ENCODE measurements at regions not wholly inside any gene's neighbourhood (a gene's known extent, or its start where the extent isn't known, plus 50 kb on each side); places are given as distances from the start of the nearest gene placed in this dataset.
"Not testable (repeated sequence)": the region's sequence is repeated elsewhere in the genome, so short reads cannot be mapped to it uniquely, and the experiment has no call there.

DNA sequence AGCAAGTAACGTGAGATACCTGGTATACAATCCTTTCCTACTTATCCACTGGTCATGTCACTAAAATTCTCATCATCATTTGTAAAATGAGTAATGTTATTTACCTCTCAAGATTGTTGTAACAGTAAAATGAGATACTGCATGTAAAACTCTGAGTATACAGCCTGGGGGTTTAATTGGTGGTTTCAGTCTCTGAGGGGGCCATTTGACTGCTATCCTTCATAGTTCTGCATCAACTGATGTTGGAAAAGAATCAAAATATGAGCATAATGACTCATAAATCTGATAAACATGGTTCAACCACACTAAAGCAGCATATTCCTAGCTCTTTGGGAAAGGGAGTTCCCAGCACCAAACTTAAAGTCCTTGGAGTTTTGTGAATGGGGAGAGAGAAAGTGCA lies 181.0 kb upstream of the GHR start:
- Mint-ChIP-seq H3K36me3 (no peaks in the 10 kb centered on the region), H3K27ac (no peak overlapping the region), H3K27me3 (peaks cover 1% of the 10 kb centered on the region), H3K4me1 (no peaks in the 10 kb centered on the region), H3K4me3 (no peak overlapping the region), H3K9me3 (peaks cover 0 to under 1% (median 0%) of the 10 kb centered on the region in 3 donors)

DNA sequence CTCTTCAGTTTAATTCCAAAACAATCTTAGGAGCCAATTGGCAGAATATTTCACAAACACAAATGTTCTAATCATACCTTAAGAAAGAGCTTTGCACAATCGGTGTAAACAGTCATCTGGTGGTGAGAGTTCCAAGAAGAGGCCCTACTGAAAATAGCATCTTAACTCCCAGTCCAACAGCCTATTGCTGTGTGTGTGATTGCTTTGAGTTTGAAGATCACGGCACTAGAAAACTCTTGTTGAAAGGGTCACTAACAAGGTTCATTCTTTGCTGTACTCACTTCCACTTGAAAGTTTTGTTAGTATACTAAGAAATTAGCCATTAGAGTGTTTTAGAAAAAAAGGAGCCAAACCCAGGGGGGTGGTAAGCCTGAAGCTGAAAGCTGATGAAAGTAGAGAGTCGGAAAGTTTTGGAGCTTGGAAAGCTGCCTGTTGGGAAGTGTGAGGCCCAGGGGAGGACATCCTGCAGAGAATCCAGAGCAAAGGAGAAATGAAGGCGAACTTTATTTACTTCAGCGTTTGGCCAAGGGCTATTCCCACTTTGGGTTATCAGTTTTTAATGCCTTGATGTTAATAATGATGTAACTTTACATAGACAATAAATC lies 180.3 kb upstream of the GHR start:
- no peaks in the 10 kb centered on the region for H3K36me3 Mint-ChIP-seq
- H3K4me3 Mint-ChIP-seq = no peak overlapping the region
- no peak overlapping the region for H3K27ac Mint-ChIP-seq
- H3K27me3 Mint-ChIP-seq = peaks cover 1% of the 10 kb centered on the region
- peaks cover 0 to 1% (median 0%) of the 10 kb centered on the region in 3 donors for H3K4me1 Mint-ChIP-seq
- peaks cover 0 to 3% (median 0%) of the 10 kb centered on the region in 3 donors for H3K9me3 Mint-ChIP-seq

GRCh38 chr5:42252306-42252705 lies 170.9 kb upstream of the GHR start:
- no peak overlapping the region for H3K4me3 Mint-ChIP-seq
- H3K27me3 Mint-ChIP-seq = no peaks in the 10 kb centered on the region
- no peaks in the 10 kb centered on the region for H3K36me3 Mint-ChIP-seq
- no peak overlapping the region for H3K27ac Mint-ChIP-seq
- H3K9me3 Mint-ChIP-seq = peaks cover 0 to 6% (median 2%) of the 10 kb centered on the region in 3 donors
- peaks cover 0 to 1% (median 0%) of the 10 kb centered on the region in 3 donors for H3K4me1 Mint-ChIP-seq

DNA sequence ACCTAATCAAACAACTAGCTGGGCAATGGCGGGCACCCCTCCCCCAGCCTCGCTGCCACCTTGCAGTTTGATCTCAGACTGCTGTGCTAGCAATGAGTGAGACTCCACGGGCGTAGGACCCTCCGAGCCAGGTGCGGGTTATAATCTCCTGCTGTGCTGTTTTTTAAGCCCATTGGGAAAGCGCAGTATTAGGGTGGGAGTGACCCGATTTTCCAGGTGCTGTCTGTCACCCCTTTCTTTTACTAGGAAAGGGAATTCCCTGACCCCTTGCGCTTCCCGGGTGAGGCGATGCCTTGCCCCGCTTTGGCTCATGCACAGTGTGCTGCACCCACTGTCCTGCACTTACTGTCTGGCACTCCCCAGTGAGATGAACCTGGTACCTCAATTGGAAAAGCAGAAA lies 163.3 kb upstream of the GHR start:
- not testable (repeated sequence) for H3K4me3 Mint-ChIP-seq, H3K36me3 Mint-ChIP-seq, H3K27me3 Mint-ChIP-seq, H3K4me1 Mint-ChIP-seq, H3K27ac Mint-ChIP-seq, H3K9me3 Mint-ChIP-seq

- peaks cover 0 to 4% (median 0%) of the 10 kb centered on the region in 3 donors for H3K9me3 Mint-ChIP-seq
- H3K4me3 Mint-ChIP-seq = no peak overlapping the region
- no peaks in the 10 kb centered on the region for H3K4me1 Mint-ChIP-seq
Measured at GRCh38 chr5:42267091-42267490, 156.1 kb upstream of the GHR start.

GRCh38 chr5:42268170-42268569 lies 155.1 kb upstream of the GHR start:
- H3K27me3 Mint-ChIP-seq, H3K36me3 Mint-ChIP-seq, H3K27ac Mint-ChIP-seq, H3K4me3 Mint-ChIP-seq, H3K9me3 Mint-ChIP-seq, H3K4me1 Mint-ChIP-seq: not testable (repeated sequence)

More at GRCh38 chr5:42267091-42267490, 156.1 kb upstream of the GHR start:
- H3K27ac Mint-ChIP-seq = no peak overlapping the region
- no peaks in the 10 kb centered on the region for H3K36me3 Mint-ChIP-seq
- H3K27me3 Mint-ChIP-seq = peaks cover 3% of the 10 kb centered on the region

DNA sequence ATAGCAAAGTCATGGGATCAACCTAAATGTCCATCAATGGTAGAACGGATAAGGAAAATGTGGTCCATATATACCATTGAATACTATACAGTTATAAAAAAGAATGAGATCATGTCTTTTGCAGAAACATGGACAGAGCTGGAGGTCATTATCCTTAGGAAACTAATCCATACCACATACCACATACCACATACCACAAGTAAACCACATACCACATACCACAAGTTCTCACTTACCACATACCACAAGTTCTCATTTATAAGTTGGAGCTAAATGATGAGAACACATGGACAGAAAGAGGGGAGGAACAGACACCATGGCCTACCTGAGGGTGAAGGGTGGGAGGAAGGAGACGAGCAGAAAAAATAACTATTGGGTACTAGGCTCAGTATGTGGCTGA lies 154.6 kb upstream of the GHR start:
- peaks cover 3% of the 10 kb centered on the region for H3K27me3 Mint-ChIP-seq
- no peak overlapping the region for H3K27ac Mint-ChIP-seq
- no peak overlapping the region for H3K4me3 Mint-ChIP-seq
- no peaks in the 10 kb centered on the region for H3K36me3 Mint-ChIP-seq
- H3K9me3 Mint-ChIP-seq = peaks cover 0 to 4% (median 0%) of the 10 kb centered on the region in 3 donors
- H3K4me1 Mint-ChIP-seq = no peaks in the 10 kb centered on the region

DNA sequence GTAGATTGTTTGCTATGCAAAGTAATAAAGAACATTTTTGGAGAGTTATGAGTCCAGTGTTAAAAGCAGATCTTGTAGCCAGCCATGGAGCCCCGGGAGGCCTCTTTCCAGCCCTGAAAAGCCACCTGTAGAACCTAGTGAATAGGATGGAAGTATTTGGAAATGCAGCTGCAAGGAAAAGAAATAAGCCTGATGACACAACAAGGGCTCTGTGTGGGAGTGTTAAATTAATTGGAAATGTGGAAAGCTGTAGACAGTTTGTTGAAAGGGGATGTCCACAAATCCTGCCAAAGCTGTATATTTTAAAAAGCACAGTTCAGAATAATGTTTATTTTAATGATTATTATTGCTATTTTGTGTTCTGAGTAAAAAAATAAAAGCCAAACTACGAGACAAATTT lies 152.5 kb upstream of the GHR start:
- no peaks in the 10 kb centered on the region for H3K4me1 Mint-ChIP-seq
- H3K36me3 Mint-ChIP-seq = no peaks in the 10 kb centered on the region
- no peak overlapping the region for H3K4me3 Mint-ChIP-seq
- H3K9me3 Mint-ChIP-seq = no peaks in the 10 kb centered on the region
- no peak overlapping the region for H3K27ac Mint-ChIP-seq
- peaks cover 3% of the 10 kb centered on the region for H3K27me3 Mint-ChIP-seq

GRCh38 chr5:42274913-42275312 lies 148.3 kb upstream of the GHR start:
- H3K9me3 Mint-ChIP-seq = no peaks in the 10 kb centered on the region

GRCh38 chr5:42277293-42277692 lies 145.9 kb upstream of the GHR start:
- no peaks in the 10 kb centered on the region for H3K9me3 Mint-ChIP-seq
- no peaks in the 10 kb centered on the region for H3K27me3 Mint-ChIP-seq
- no peaks in the 10 kb centered on the region for H3K36me3 Mint-ChIP-seq
- no peak overlapping the region for H3K27ac Mint-ChIP-seq
- H3K4me3 Mint-ChIP-seq = no peak overlapping the region
- H3K4me1 Mint-ChIP-seq = no peaks in the 10 kb centered on the region

More at GRCh38 chr5:42274913-42275312, 148.3 kb upstream of the GHR start:
- H3K27me3 Mint-ChIP-seq = no peaks in the 10 kb centered on the region
- no peak overlapping the region for H3K27ac Mint-ChIP-seq
- no peak overlapping the region for H3K4me3 Mint-ChIP-seq
- H3K4me1 Mint-ChIP-seq = no peaks in the 10 kb centered on the region
- H3K36me3 Mint-ChIP-seq = no peaks in the 10 kb centered on the region

DNA sequence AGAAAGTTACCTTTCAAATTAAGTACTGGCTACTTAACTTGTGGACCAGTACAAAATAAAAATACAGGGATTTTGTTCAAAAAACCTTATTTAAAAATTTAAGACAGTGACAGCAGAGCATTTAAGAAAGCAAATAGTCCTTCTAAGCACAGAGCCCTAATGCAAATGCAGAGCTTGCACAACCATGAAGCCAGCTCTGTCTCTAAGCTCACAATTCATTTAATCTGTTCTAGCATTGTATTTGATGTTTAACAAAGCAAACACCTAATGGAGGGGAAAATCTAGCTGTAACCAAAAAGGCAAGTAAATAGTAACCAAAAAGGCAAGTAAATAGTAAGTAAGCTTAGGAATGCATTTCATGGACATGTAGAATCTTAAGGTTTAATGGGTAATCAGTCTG lies 138.7 kb upstream of the GHR start:
- Mint-ChIP-seq H3K9me3 (peaks cover 0 to under 1% (median 0%) of the 10 kb centered on the region in 3 donors), H3K27me3 (no peaks in the 10 kb centered on the region), H3K4me1 (no peaks in the 10 kb centered on the region), H3K36me3 (no peaks in the 10 kb centered on the region), H3K27ac (no peak overlapping the region), H3K4me3 (no peak overlapping the region)

DNA sequence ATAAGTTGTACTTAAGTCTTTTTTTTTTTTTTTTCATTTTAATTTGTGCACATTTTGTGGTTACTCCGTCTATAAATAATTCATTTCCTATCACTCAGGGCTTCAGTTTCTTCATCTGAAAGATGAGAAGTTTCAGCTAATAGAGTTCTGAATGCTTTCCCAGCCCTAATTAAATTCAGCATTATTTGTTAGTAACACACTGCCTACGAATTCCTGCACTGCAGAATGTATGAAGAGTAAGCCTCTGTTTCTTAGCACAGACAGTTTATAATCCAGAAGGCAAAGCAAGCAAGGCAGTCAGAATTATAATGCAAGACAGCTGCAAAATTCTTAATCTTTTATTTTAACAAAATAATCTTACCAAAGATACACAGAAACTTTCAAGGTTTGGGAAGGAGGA lies 138.0 kb upstream of the GHR start:
- Mint-ChIP-seq H3K36me3 (no peaks in the 10 kb centered on the region), H3K9me3 (peaks cover 0 to 2% (median 0%) of the 10 kb centered on the region in 3 donors), H3K4me3 (no peak overlapping the region), H3K27me3 (no peaks in the 10 kb centered on the region), H3K27ac (no peak overlapping the region), H3K4me1 (no peaks in the 10 kb centered on the region)

- Mint-ChIP-seq H3K27me3 (no peaks in the 10 kb centered on the region), H3K27ac (no peak overlapping the region), H3K36me3 (peaks cover 2% of the 10 kb centered on the region), H3K4me3 (no peak overlapping the region), H3K4me1 (no peaks in the 10 kb centered on the region), H3K9me3 (peaks cover 7 to 11% (median 8%) of the 10 kb centered on the region in 3 donors)
Measured at GRCh38 chr5:42300496-42300895, 122.7 kb upstream of the GHR start.

DNA sequence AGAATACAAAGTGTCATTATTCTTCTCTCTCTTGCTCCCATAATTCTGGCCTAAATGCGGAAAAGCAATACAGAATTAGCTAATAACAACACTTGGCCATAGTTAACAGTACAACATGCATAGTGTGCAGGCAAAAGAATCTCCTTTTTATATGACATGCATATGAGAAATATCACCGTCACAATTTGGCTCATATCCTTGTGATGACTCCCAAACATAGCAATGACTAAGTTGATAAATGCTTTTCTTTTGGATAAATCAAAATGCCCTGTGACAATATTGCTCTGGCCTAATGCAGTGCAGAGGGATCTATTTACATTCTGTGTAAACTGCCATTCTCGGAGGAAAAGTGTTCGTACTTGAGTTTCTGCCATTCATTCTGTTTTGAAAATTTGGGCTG lies 121.9 kb upstream of the GHR start:
- Mint-ChIP-seq H3K27ac (no peak overlapping the region), H3K4me1 (no peaks in the 10 kb centered on the region), H3K36me3 (peaks cover 2% of the 10 kb centered on the region), H3K27me3 (no peaks in the 10 kb centered on the region), H3K9me3 (peaks cover 7 to 13% (median 8%) of the 10 kb centered on the region in 3 donors), H3K4me3 (no peak overlapping the region)

- Mint-ChIP-seq H3K27ac (no peak overlapping the region), H3K36me3 (no peaks in the 10 kb centered on the region), H3K27me3 (no peaks in the 10 kb centered on the region), H3K4me1 (no peaks in the 10 kb centered on the region), H3K9me3 (peaks cover 0 to 7% (median 3%) of the 10 kb centered on the region in 3 donors), H3K4me3 (no peak overlapping the region)
Measured at GRCh38 chr5:42302186-42302585, 121.1 kb upstream of the GHR start.

DNA sequence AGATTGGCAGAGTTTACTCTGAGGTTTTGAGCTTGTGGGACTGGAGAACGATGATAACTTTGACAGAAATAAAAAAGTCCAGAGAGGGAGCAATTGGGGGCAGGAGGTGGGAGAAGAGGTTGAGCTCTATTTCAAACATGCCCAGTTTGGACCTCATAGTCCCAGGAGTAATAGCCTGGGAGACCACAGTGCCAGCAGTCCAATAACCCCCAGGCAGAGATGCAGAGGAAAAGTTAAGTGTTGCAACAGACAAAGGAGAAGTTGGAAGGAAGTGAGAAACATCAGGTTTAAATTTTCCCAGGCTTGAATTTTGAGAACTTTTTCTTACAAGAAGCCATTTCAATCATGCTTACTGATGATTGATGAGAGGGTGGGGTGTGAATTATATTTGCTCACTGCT lies 117.0 kb upstream of the GHR start:
- Mint-ChIP-seq H3K4me3 (peak overlapping the region in 1 of 4 donors; percentile 50), H3K9me3 (peaks cover 0 to 3% (median 0%) of the 10 kb centered on the region in 3 donors), H3K27ac (no peak overlapping the region), H3K4me1 (no peaks in the 10 kb centered on the region), H3K27me3 (no peaks in the 10 kb centered on the region), H3K36me3 (no peaks in the 10 kb centered on the region)
